ENCODE measurements at regions not wholly inside any gene's neighbourhood (a gene's known extent, or its start where the extent isn't known, plus 50 kb on each side); places are given as distances from the start of the nearest gene placed in this dataset.

- no peak for TF ChIP-seq CTCF (conservative IDR thresholded peaks at IDR 0.05; ENCODE audit: low read depth in 2 of 2)
- no peak for TF ChIP-seq POLR2AphosphoS5 (IDR thresholded peaks at IDR 0.05; ENCODE audit: low read depth)
- no peak for TF ChIP-seq EZH2 (IDR thresholded peaks at IDR 0.05; ENCODE audit: low read depth, unreplicated experiment)
- TF ChIP-seq JUNB (IDR thresholded peaks at IDR 0.05; ENCODE audit: unreplicated experiment) = no peak
- TF ChIP-seq EZH2phosphoT487 (IDR thresholded peaks at IDR 0.05; ENCODE audit: unreplicated experiment) = no peak
- no peak for TF ChIP-seq REST (IDR thresholded peaks at IDR 0.05; ENCODE audit: unreplicated experiment)
- TF ChIP-seq ZNF462 (CRISPR knock-in tag; IDR thresholded peaks at IDR 0.05) = no peak
- no peak for TF ChIP-seq ETS1 (IDR thresholded peaks at IDR 0.05)
- no peak for TF ChIP-seq NANOG (IDR thresholded peaks at IDR 0.05; ENCODE audit: borderline replicate concordance)
- TF ChIP-seq CREB1 (CRISPR knock-in tag; IDR thresholded peaks at IDR 0.05; ENCODE audit: low read depth) = no peak
- TF ChIP-seq ZNF331 (CRISPR knock-in tag; IDR thresholded peaks at IDR 0.05; ENCODE audit: low read depth) = no peak
- no peak for TF ChIP-seq STAT1 (IDR thresholded peaks at IDR 0.05; ENCODE audit: unreplicated experiment)
Measured at GRCh38 chr10:130740915-130741750, 570.4 kb downstream of the TCERG1L start.

All from GM23338 (cell line).